SK-N-SH (cell line): ENCODE measurements at regions not wholly inside any gene's neighbourhood (a gene's known extent, or its start where the extent isn't known, plus 50 kb on each side); places are given as distances from the start of the nearest gene placed in this dataset.

Experiments
- CTCF ChIA-PET: fragments of 300-600, 350-600 bp; formaldehyde crosslinking; extraction: SDS; loops from one replicate; lab custom pipeline; 2021; lab: Yijun Ruan, JAX
- POLR2A ChIA-PET: fragments of 350-600 bp; sonication (Branson Sonifier 250); formaldehyde crosslinking; extraction: SDS; loops from one replicate; lab custom pipeline; 2020; ENCODE audit warnings: antibody characterized with exemption, inconsistent platforms; lab: Yijun Ruan, JAX
- DNase-seq: peaks from one replicate; pipeline ENCODE4 v3.0.0; 2012
- H2AFZ ChIP-seq: fragments of 200-600 bp; sonication (generic); 2 replicates; pipeline ENCODE4 v1.8.1; 2016; ENCODE audit warnings: antibody characterized with exemption, mild to moderate bottlenecking, low read depth
- H3F3A ChIP-seq: fragments of 200-600 bp; sonication (generic); replicated peaks from 2 replicates; pipeline ENCODE3; 2016; ENCODE audit warnings: antibody characterized with exemption, mild to moderate bottlenecking; ENCODE audit not compliant: insufficient read depth
- H3K27ac ChIP-seq, 2 experiments: fragments of 200-500 bp in 1 of 2; fragments of 200-600 bp in 1 of 2; sonication (Bioruptor generic) in 1 of 2; sonication (generic), shearing (Covaris generic) in 1 of 2; 2 replicates each; pipeline versions ENCODE4 v1.5.1 to v1.6.1; 2014 to 2016; ENCODE audit warnings: low read depth in 2 of 2, inconsistent platforms in 1 of 2, low read length in 1 of 2, mild to moderate bottlenecking in 1 of 2, mixed read lengths in 1 of 2
- H3K27me3 ChIP-seq: fragments of 200-600 bp; sonication (generic), shearing (Covaris generic); 2 replicates; pipeline ENCODE4 v1.6.1; 2016; ENCODE audit warnings: mixed run types; ENCODE audit not compliant: insufficient read depth
- H3K36me3 ChIP-seq, 2 experiments: fragments of 200-500 bp in 1 of 2; fragments of 200-600 bp in 1 of 2; sonication (Bioruptor generic) in 1 of 2; sonication (generic) in 1 of 2; replicated peaks in 1 of 2; 2 replicates each; pipeline versions ENCODE3 to v1.5.1; 2014 to 2016; ENCODE audit warnings: low read length in 1 of 2, mild to moderate bottlenecking in 1 of 2; ENCODE audit not compliant: insufficient read depth in 2 of 2, control insufficient read depth in 1 of 2
- H3K4me1 ChIP-seq, 2 experiments: fragments of 200-500 bp in 1 of 2; fragments of 200-600 bp in 1 of 2; sonication (Bioruptor generic) in 1 of 2; sonication (generic), shearing (Covaris generic) in 1 of 2; 2 replicates each; pipeline versions ENCODE4 v1.5.1 to v1.6.1; 2014 to 2016; ENCODE audit warnings: low read depth in 1 of 2, low read length in 1 of 2, mixed run types in 1 of 2; ENCODE audit not compliant: insufficient read depth in 2 of 2, control insufficient read depth in 1 of 2
- H3K4me2 ChIP-seq: fragments of 200-600 bp; sonication (generic), shearing (Covaris generic); 2 replicates; pipeline ENCODE4 v1.6.1; 2017; ENCODE audit warnings: mixed run types
- H3K4me3 ChIP-seq, 2 experiments: fragments of 200-500 bp in 1 of 2; fragments of 200-600 bp in 1 of 2; sonication (Bioruptor generic) in 1 of 2; sonication (generic), shearing (Covaris generic) in 1 of 2; 2 replicates each; pipeline versions ENCODE4 v1.5.1 to v1.8.1; 2014 to 2016; ENCODE audit warnings: low read depth in 2 of 2, inconsistent platforms in 1 of 2, low read length in 1 of 2, mild to moderate bottlenecking in 1 of 2, mixed read lengths in 1 of 2, moderate library complexity in 1 of 2
- H3K79me2 ChIP-seq: fragments of 200-600 bp; sonication (generic); 2 replicates; pipeline ENCODE4 v1.8.1; 2017; ENCODE audit warnings: mild to moderate bottlenecking; ENCODE audit not compliant: insufficient read depth
- H3K9ac ChIP-seq: fragments of 200-600 bp; sonication (generic); 2 replicates; pipeline ENCODE4 v1.6.1; 2017; ENCODE audit warnings: mixed run types
- H3K9me2 ChIP-seq: fragments of 200-600 bp; sonication (generic); 2 replicates; pipeline ENCODE4 v1.6.1; 2017; ENCODE audit warnings: mixed run types
- H3K9me3 ChIP-seq: fragments of 200-600 bp; sonication (generic); 2 replicates; pipeline ENCODE4 v1.6.1; 2017; ENCODE audit warnings: mixed run types, mild to moderate bottlenecking, moderate library complexity
- H4K20me1 ChIP-seq: fragments of 200-600 bp; sonication (generic); 2 replicates; pipeline ENCODE4 v1.6.1; 2017; ENCODE audit warnings: mild to moderate bottlenecking, mixed run types; ENCODE audit not compliant: insufficient read depth
- FOSL2 ChIP-seq: IDR thresholded peaks from 2 replicates; pipeline ENCODE4 v1.4.0; 2012; ENCODE audit warnings: low read depth, mild to moderate bottlenecking, moderate library complexity, borderline replicate concordance
- FOXJ3 ChIP-seq: sonication (generic); formaldehyde crosslinking; IDR thresholded peaks from 2 replicates; pipeline ENCODE4 v1.5.1; 2020; ENCODE audit warnings: mild to moderate bottlenecking, missing genetic modification reagents
- FOXM1 ChIP-seq: IDR thresholded peaks from 2 replicates; pipeline ENCODE4 v1.4.0; 2012; ENCODE audit warnings: low read depth, mild to moderate bottlenecking
- GABPA ChIP-seq: IDR thresholded peaks from 2 replicates; pipeline ENCODE4 v1.4.0; 2012; ENCODE audit warnings: low read depth, mild to moderate bottlenecking
- JUND ChIP-seq: IDR thresholded peaks from 2 replicates; pipeline ENCODE4 v1.4.0; 2012
- MEF2A ChIP-seq: IDR thresholded peaks from 2 replicates; pipeline ENCODE4 v1.4.0; 2012; ENCODE audit warnings: low read depth, borderline replicate concordance
- MXI1 ChIP-seq: IDR thresholded peaks from 2 replicates; pipeline ENCODE4 v1.6.1; 2012; ENCODE audit warnings: mild to moderate bottlenecking, low read depth, low read length, improper control_type of control experiment
- NFIC ChIP-seq: IDR thresholded peaks from 2 replicates; pipeline ENCODE4 v1.4.0; 2012; ENCODE audit warnings: borderline replicate concordance
- NRF1 ChIP-seq: IDR thresholded peaks from 2 replicates; pipeline ENCODE4 v1.6.1; 2012; ENCODE audit warnings: low read depth, mild to moderate bottlenecking, low read length
- PBX3 ChIP-seq: IDR thresholded peaks from 2 replicates; pipeline ENCODE4; 2012
- POLR2AphosphoS5 ChIP-seq: IDR thresholded peaks from 2 replicates; pipeline ENCODE4 v1.6.1; 2012; ENCODE audit warnings: low read depth, low read length
- RAD21 ChIP-seq: IDR thresholded peaks from 2 replicates; pipeline ENCODE4 v1.6.1; 2012; ENCODE audit warnings: mild to moderate bottlenecking, low read length
- RCOR1 ChIP-seq: fragments of 150-350 bp; IDR thresholded peaks from 2 replicates; pipeline ENCODE4 v1.6.1; 2017; ENCODE audit warnings: antibody characterized with exemption, low read length
- RXRA ChIP-seq: IDR thresholded peaks from 2 replicates; pipeline ENCODE4 v1.4.0; 2012; ENCODE audit warnings: low read depth, mild to moderate bottlenecking, borderline replicate concordance
- SMC3 ChIP-seq: IDR thresholded peaks from 2 replicates; pipeline ENCODE4 v1.6.1; 2012; ENCODE audit warnings: low read depth, low read length, improper control_type of control experiment
- TCF12 ChIP-seq: IDR thresholded peaks from 2 replicates; pipeline ENCODE4 v1.4.0; 2012
- YY1 ChIP-seq: IDR thresholded peaks from 2 replicates; pipeline ENCODE4 v1.4.0; 2012; ENCODE audit warnings: low read depth, mild to moderate bottlenecking
- WGBS: methylation state at CpG from one replicate; pipeline ENCODE4 v1.1.6; 2017; ENCODE audit warnings: low lambda C conversion rate; 5-methylcytosine and 5-hydroxymethylcytosine counted together

GRCh38 chr12:41917938-41918341, 226.7 kb downstream of the GXYLT1 start:
- TF ChIP-seq NRF1 (no peak), SMC3 (no peak), FOSL2 (no peak), FOXM1 (no peak), FOXJ3 (no peak), JUND (no peak), TCF12 (no peak), YY1 (no peak), NFIC (no peak), MEF2A (no peak), MXI1 (no peak)
- Histone ChIP-seq H3K4me2 (no peak overlapping the region), H2AFZ (no peak overlapping the region), H3K36me3 (no peaks in the 10 kb centered on the region), H4K20me1 (no peaks in the 10 kb centered on the region), H3K79me2 (no peaks in the 10 kb centered on the region), H3K9ac (no peak overlapping the region), H3K27ac (no peak overlapping the region), H3K4me1 (peaks cover 4 to 6% of the 10 kb centered on the region in 2 experiments; a peak in 2 of 4 replicates), H3K9me3 (no peaks in the 10 kb centered on the region), H3K9me2 (no peaks in the 10 kb centered on the region), H3K27me3 (no peaks in the 10 kb centered on the region), H3F3A (no peaks in the 10 kb centered on the region), H3K4me3 (no peak overlapping the region)
- CTCF ChIA-PET, result interaction anchor here (1.9 kb wide), 2 partner anchors 50 to 106 kb away, joined by 4 read pairs; no protein-coding TSS in a partner anchor
- POLR2A ChIA-PET, result no interaction called here
- WGBS, result 66% methylated on average over 5 of the region's 5 CpGs
- no peak for DNase-seq

- Histone ChIP-seq H3K36me3 (no peaks in the 10 kb centered on the region), H3K27ac (no peak overlapping the region), H2AFZ (no peak overlapping the region), H3K4me3 (no peak overlapping the region), H3K9me3 (no peaks in the 10 kb centered on the region), H3K4me2 (no peak overlapping the region), H3K79me2 (no peaks in the 10 kb centered on the region), H3F3A (no peaks in the 10 kb centered on the region), H3K9me2 (no peaks in the 10 kb centered on the region), H4K20me1 (no peaks in the 10 kb centered on the region), H3K27me3 (no peaks in the 10 kb centered on the region), H3K9ac (no peak overlapping the region), H3K4me1 (peaks cover 4 to 6% of the 10 kb centered on the region in 2 experiments; a peak in 2 of 4 replicates)
- DNase-seq, result no peak
- TF ChIP-seq POLR2AphosphoS5 (no peak), FOXM1 (no peak), RCOR1 (no peak), GABPA (no peak), RXRA (no peak), PBX3 (no peak), RAD21 (no peak), MXI1 (no peak)
- ChIA-PET POLR2A (no interaction called here), CTCF (interaction anchor here (1.1 to 1.9 kb wide), 3 partner anchors 13 to 107 kb away, joined by 3 to 4 read pairs (median 4); no protein-coding TSS in a partner anchor)
These were observed 227.5 kb downstream of the GXYLT1 start for GRCh38 chr12:41917181-41917580.
